ENCODE measurements at regions not wholly inside any gene's neighbourhood (a gene's known extent, or its start where the extent isn't known, plus 50 kb on each side); places are given as distances from the start of the nearest gene placed in this dataset.

DNA sequence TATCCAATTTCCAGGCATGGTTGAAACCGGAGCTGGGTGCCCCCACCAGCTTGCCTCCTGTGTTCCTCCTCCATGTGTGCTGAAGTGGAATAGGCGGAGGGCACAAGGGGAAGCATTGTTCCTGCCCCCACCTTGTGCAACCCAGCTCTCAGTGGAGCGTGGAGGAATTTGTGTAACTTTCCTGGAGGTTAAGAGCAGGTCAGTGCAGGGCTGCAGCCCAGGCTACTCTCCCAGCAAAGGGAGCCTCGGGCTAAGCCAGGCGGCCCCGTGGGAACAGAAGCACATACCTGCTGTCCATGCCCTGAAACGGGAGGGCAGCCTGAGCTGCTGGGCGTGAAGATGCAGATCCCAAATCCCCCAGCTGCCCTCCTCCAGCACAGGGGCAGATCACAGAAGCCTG is 158.8 kb upstream of the LHX1 start:
- TF ChIP-seq CTCF (IDR thresholded peaks at IDR 0.05), result no peak
- no peak for TF ChIP-seq POLR2A (IDR thresholded peaks at IDR 0.05)
